ENCODE measurements at regions not wholly inside any gene's neighbourhood (a gene's known extent, or its start where the extent isn't known, plus 50 kb on each side); places are given as distances from the start of the nearest gene placed in this dataset.

- Histone ChIP-seq H3K4me1 (ENCODE audit: control insufficient read depth in 1 of 2, insufficient read depth in 1 of 2, low read depth in 1 of 2, low read length in 1 of 2) (no peaks in the 10 kb centered on the region), H3K9me3 (no peaks in the 10 kb centered on the region), H3K4me3 (ENCODE audit: low read depth in 1 of 2, low read length in 1 of 2) (no peak overlapping the region), H3K27ac (no peak overlapping the region), H3K27me3 (no peaks in the 10 kb centered on the region), H3K36me3 (no peaks in the 10 kb centered on the region)
- no peak for TF ChIP-seq CTCF (IDR thresholded peaks at IDR 0.05)
Measured at GRCh38 chr12:24081092-24081529, 131.6 kb upstream of the SOX5 start.

- TF ChIP-seq CTCF (IDR thresholded peaks at IDR 0.05), result no peak
- Histone ChIP-seq H3K36me3 (no peaks in the 10 kb centered on the region), H3K27ac (no peak overlapping the region), H3K4me1 (ENCODE audit: control insufficient read depth in 1 of 2, insufficient read depth in 1 of 2, low read depth in 1 of 2, low read length in 1 of 2) (no peaks in the 10 kb centered on the region), H3K9me3 (no peaks in the 10 kb centered on the region), H3K4me3 (ENCODE audit: low read depth in 1 of 2, low read length in 1 of 2) (no peak overlapping the region), H3K27me3 (no peaks in the 10 kb centered on the region)
Measured at GRCh38 chr12:24080465-24080864, 131.0 kb upstream of the SOX5 start.

DNA sequence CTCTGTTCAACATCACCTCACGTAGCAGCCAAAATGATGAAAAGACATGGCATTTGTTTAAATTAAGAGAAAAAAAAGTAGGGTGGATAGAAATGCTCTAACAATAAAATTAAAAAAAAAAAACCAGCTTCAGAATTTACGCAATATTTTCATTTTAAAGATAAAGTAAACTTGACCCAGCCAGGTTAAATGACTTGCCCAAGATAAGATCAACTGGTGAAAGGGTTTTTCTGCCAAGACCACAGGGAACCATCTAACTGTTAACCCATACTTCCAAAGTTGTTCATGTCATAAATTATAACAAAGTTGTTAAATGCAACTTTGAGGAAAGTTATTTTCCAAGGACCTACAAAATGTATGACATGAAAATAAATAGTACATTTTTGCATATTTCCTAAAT lies 129.6 kb upstream of the SOX5 start:
- no peak overlapping the region for H3K27ac ChIP-seq
- H3K36me3 ChIP-seq, result no peaks in the 10 kb centered on the region
- H3K4me1 ChIP-seq (ENCODE audit: control insufficient read depth in 1 of 2, insufficient read depth in 1 of 2, low read depth in 1 of 2, low read length in 1 of 2), result no peaks in the 10 kb centered on the region
- no peaks in the 10 kb centered on the region for H3K9me3 ChIP-seq
- no peak for TF ChIP-seq CTCF (IDR thresholded peaks at IDR 0.05)
- H3K27me3 ChIP-seq, result no peaks in the 10 kb centered on the region
- no peak overlapping the region for H3K4me3 ChIP-seq (ENCODE audit: low read depth in 1 of 2, low read length in 1 of 2)

GRCh38 chr12:24078318-24078765 lies 128.9 kb upstream of the SOX5 start:
- H3K9me3 ChIP-seq, result no peaks in the 10 kb centered on the region
- H3K4me1 ChIP-seq (ENCODE audit: control insufficient read depth in 1 of 2, insufficient read depth in 1 of 2, low read depth in 1 of 2, low read length in 1 of 2), result no peaks in the 10 kb centered on the region
- no peak overlapping the region for H3K4me3 ChIP-seq (ENCODE audit: low read depth in 1 of 2, low read length in 1 of 2)
- TF ChIP-seq CTCF (IDR thresholded peaks at IDR 0.05), result no peak
- H3K27me3 ChIP-seq, result no peaks in the 10 kb centered on the region
- H3K36me3 ChIP-seq, result no peaks in the 10 kb centered on the region
- no peak overlapping the region for H3K27ac ChIP-seq

DNA sequence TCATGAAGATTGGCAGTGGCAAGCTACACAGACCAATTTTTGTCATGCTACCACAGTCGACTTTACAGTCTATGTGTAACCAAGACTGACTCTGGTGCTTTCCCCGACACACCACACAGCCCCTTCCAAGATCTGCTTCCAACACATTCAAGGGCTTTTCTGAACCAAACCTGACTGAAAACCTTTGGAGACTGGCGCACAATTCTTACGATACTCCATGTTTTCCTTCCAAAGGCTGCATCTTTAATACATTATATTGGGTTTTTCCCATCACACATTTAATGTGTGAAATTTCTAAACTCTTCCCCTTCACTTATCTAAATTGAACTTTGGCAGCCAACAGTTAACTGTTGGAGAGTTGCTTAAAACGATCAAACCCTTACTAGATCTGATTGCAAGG lies 127.7 kb upstream of the SOX5 start:
- Histone ChIP-seq H3K9me3 (no peaks in the 10 kb centered on the region), H3K27me3 (no peaks in the 10 kb centered on the region), H3K4me1 (ENCODE audit: control insufficient read depth in 1 of 2, insufficient read depth in 1 of 2, low read depth in 1 of 2, low read length in 1 of 2) (no peaks in the 10 kb centered on the region), H3K36me3 (no peaks in the 10 kb centered on the region), H3K4me3 (ENCODE audit: low read depth in 1 of 2, low read length in 1 of 2) (no peak overlapping the region), H3K27ac (no peak overlapping the region)
- TF ChIP-seq CTCF (IDR thresholded peaks at IDR 0.05), result no peak

GRCh38 chr12:24075650-24076049 lies 126.2 kb upstream of the SOX5 start:
- Histone ChIP-seq H3K4me1 (ENCODE audit: control insufficient read depth in 1 of 2, insufficient read depth in 1 of 2, low read depth in 1 of 2, low read length in 1 of 2) (no peaks in the 10 kb centered on the region), H3K4me3 (ENCODE audit: low read depth in 1 of 2, low read length in 1 of 2) (no peak overlapping the region), H3K27ac (no peak overlapping the region), H3K27me3 (no peaks in the 10 kb centered on the region), H3K9me3 (no peaks in the 10 kb centered on the region), H3K36me3 (no peaks in the 10 kb centered on the region)
- no peak for TF ChIP-seq CTCF (IDR thresholded peaks at IDR 0.05)
